DOHH2 (cell line): ENCODE measurements at regions not wholly inside any gene's neighbourhood (a gene's known extent, or its start where the extent isn't known, plus 50 kb on each side); places are given as distances from the start of the nearest gene placed in this dataset.

Source experiments
- H3F3A ChIP-seq: fragments of 200-600 bp; sonication (generic), shearing (Covaris generic); 2 replicates; pipeline ENCODE4 v1.6.0; 2016; ENCODE audit warnings: antibody characterized with exemption, mild to moderate bottlenecking; ENCODE audit not compliant: control insufficient read depth, insufficient read depth
- H3K27ac ChIP-seq: fragments of 200-600 bp; sonication (generic); 2 replicates; pipeline ENCODE4 v1.5.1; 2014; ENCODE audit warnings: low read depth, mild to moderate bottlenecking, low read length, moderate library complexity
- H3K27me3 ChIP-seq: fragments of 200-600 bp; sonication (generic); 2 replicates; pipeline ENCODE4 v1.6.1; 2014; ENCODE audit warnings: mild to moderate bottlenecking, low read length, mixed read lengths; ENCODE audit not compliant: control insufficient read depth
- H3K36me3 ChIP-seq: fragments of 200-600 bp; sonication (generic); 2 replicates; pipeline ENCODE4 v1.6.1; 2014; ENCODE audit warnings: mild to moderate bottlenecking, low read length, moderate library complexity, mixed read lengths; ENCODE audit not compliant: control insufficient read depth
- H3K4me1 ChIP-seq: fragments of 200-600 bp; sonication (generic); 2 replicates; pipeline ENCODE4 v1.6.1; 2014; ENCODE audit warnings: mild to moderate bottlenecking, low read length, mixed read lengths; ENCODE audit not compliant: control insufficient read depth
- H3K4me2 ChIP-seq: fragments of 200-600 bp; sonication (generic); 2 replicates; pipeline ENCODE4 v1.6.0; 2014; ENCODE audit warnings: mild to moderate bottlenecking, low read length, moderate library complexity
- H3K4me3 ChIP-seq: fragments of 200-600 bp; sonication (generic); 2 replicates; pipeline ENCODE4 v1.5.1; 2014; ENCODE audit warnings: mild to moderate bottlenecking, low read length, mixed read lengths
- H3K79me2 ChIP-seq: fragments of 200-600 bp; sonication (generic); 2 replicates; pipeline ENCODE4 v1.6.1; 2014; ENCODE audit warnings: mild to moderate bottlenecking, low read length, mixed read lengths; ENCODE audit not compliant: control insufficient read depth
- H3K9me2 ChIP-seq: fragments of 200-600 bp; sonication (generic); replicated peaks from 2 replicates; pipeline ENCODE4 v1.6.1; 2014; ENCODE audit warnings: mild to moderate bottlenecking, low read length, mixed read lengths; ENCODE audit not compliant: control insufficient read depth
- H3K9me3 ChIP-seq: fragments of 200-600 bp; sonication (generic); 2 replicates; pipeline ENCODE4 v1.6.1; 2014; ENCODE audit warnings: antibody characterized with exemption, low read length, mixed read lengths; ENCODE audit not compliant: control insufficient read depth, insufficient read depth
- H4K20me1 ChIP-seq: fragments of 200-600 bp; sonication (generic); 2 replicates; pipeline ENCODE4 v1.6.0; 2014; ENCODE audit warnings: low read depth, mild to moderate bottlenecking, antibody characterized with exemption, low read length, moderate library complexity; ENCODE audit not compliant: control insufficient read depth, insufficient read depth
- EZH2phosphoT487 ChIP-seq: fragments of 200-600 bp; sonication (generic); IDR thresholded peaks from 2 replicates; pipeline ENCODE4 v1.6.1; 2017; ENCODE audit warnings: borderline replicate concordance, mild to moderate bottlenecking, antibody characterized with exemption, low read length, moderate library complexity, mixed read lengths
- TF ChIP-seq, protein P1 (sequence below): fragments of 200-600 bp; sonication (generic); IDR thresholded peaks from one replicate; pipeline ENCODE4 v1.5.1; 2014; ENCODE audit warnings: antibody characterized with exemption, mild to moderate bottlenecking, low read depth, low read length; ENCODE audit not compliant: poor library complexity, severe bottlenecking

DNA sequence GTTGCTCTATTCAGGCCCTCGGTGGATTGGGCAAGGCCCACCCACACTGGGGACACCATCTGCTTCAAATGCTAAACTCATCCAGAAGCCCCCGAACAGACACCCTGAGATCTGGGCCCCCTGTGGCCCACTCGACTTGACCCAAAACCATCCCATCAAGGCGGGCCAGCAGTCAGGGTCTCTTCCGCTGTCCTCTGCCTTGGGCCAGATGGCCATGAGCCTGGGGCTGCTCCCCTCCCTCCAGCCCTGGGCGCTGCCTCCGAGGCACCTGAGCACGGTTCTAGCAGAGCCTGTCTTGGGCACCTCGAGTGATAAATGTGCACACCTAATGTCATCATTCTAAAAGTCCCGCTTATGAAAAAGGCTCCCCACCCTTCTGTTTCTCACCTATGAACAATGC is 449.4 kb downstream of the TCERG1L start:
- H3K4me1 ChIP-seq = no peaks in the 10 kb centered on the region
- no peaks in the 10 kb centered on the region for H3K79me2 ChIP-seq
- H3F3A ChIP-seq = no peaks in the 10 kb centered on the region
- no peaks in the 10 kb centered on the region for H3K27me3 ChIP-seq
- H3K4me2 ChIP-seq = no peak overlapping the region
- TF ChIP-seq EZH2phosphoT487 = no peak
- TF ChIP-seq, protein P1, sequence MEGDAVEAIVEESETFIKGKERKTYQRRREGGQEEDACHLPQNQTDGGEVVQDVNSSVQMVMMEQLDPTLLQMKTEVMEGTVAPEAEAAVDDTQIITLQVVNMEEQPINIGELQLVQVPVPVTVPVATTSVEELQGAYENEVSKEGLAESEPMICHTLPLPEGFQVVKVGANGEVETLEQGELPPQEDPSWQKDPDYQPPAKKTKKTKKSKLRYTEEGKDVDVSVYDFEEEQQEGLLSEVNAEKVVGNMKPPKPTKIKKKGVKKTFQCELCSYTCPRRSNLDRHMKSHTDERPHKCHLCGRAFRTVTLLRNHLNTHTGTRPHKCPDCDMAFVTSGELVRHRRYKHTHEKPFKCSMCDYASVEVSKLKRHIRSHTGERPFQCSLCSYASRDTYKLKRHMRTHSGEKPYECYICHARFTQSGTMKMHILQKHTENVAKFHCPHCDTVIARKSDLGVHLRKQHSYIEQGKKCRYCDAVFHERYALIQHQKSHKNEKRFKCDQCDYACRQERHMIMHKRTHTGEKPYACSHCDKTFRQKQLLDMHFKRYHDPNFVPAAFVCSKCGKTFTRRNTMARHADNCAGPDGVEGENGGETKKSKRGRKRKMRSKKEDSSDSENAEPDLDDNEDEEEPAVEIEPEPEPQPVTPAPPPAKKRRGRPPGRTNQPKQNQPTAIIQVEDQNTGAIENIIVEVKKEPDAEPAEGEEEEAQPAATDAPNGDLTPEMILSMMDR = no peak
- no peaks in the 10 kb centered on the region for H3K36me3 ChIP-seq
- no peaks in the 10 kb centered on the region for H4K20me1 ChIP-seq
- H3K27ac ChIP-seq = no peak overlapping the region
- H3K9me3 ChIP-seq = no peaks in the 10 kb centered on the region
- H3K9me2 ChIP-seq = no peaks in the 10 kb centered on the region
- H3K4me3 ChIP-seq = no peak overlapping the region

DNA sequence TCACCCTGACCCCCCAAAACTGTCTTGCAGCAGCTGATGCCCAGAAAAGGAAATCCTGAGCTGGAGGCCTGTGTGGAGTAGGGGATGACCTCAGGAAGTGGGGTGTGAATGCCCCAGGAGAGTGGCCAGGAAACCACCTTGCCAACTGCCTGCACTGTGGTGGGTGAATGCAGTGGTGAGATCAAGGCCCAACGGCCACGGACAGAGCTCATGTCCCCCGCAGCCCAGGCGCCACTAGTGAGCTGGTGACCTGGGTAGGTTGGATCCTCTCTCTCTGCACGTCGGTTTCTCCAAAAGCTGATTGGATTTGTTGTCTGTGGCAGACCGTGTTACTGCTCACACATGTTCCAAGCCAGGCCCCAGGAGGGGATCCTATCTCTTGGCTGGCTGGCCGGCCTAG is 448.9 kb downstream of the TCERG1L start:
- no peak overlapping the region for H3K4me2 ChIP-seq

DNA sequence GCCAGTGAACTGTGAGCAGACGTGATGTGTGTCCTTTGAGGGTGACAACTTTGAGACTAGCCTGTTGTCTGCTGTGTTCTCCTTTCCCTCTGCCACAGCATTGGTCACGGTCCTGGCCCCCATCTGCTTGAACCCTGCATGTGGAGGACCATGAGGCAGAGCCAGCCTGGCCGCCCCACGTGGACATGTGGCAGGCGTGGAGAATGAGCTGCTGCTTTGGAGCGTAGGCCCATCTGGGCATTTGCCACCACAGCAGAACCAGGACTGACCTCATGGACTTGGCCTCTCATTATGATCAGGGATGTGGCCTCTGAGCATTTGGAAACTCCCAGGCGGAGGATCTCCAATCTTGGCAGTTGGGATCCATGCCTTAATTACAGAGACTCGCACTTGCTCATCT is 448.5 kb downstream of the TCERG1L start:
- H3K9me3 ChIP-seq = no peaks in the 10 kb centered on the region
- no peaks in the 10 kb centered on the region for H3K79me2 ChIP-seq
- H4K20me1 ChIP-seq = no peaks in the 10 kb centered on the region
- no peaks in the 10 kb centered on the region for H3K36me3 ChIP-seq
- H3K4me3 ChIP-seq = no peak overlapping the region
- H3K27me3 ChIP-seq = no peaks in the 10 kb centered on the region
- H3K4me1 ChIP-seq = no peaks in the 10 kb centered on the region
- TF ChIP-seq, protein P1 = no peak
- TF ChIP-seq EZH2phosphoT487 = no peak
- no peaks in the 10 kb centered on the region for H3F3A ChIP-seq
- no peak overlapping the region for H3K4me2 ChIP-seq
- H3K9me2 ChIP-seq = no peaks in the 10 kb centered on the region
- H3K27ac ChIP-seq = no peak overlapping the region

More for the DNA sequence above, 448.9 kb downstream of the TCERG1L start:
- Histone ChIP-seq H3K36me3 (no peaks in the 10 kb centered on the region), H3K27me3 (no peaks in the 10 kb centered on the region), H3K4me1 (no peaks in the 10 kb centered on the region), H3K27ac (no peak overlapping the region), H3K79me2 (no peaks in the 10 kb centered on the region), H3K4me3 (no peak overlapping the region), H3K9me3 (no peaks in the 10 kb centered on the region), H3F3A (no peaks in the 10 kb centered on the region), H3K9me2 (no peaks in the 10 kb centered on the region), H4K20me1 (no peaks in the 10 kb centered on the region)
- TF ChIP-seq, protein P1 = no peak
- no peak for TF ChIP-seq EZH2phosphoT487
